ENCODE measurements at regions not wholly inside any gene's neighbourhood (a gene's known extent, or its start where the extent isn't known, plus 50 kb on each side); places are given as distances from the start of the nearest gene placed in this dataset.

DNA sequence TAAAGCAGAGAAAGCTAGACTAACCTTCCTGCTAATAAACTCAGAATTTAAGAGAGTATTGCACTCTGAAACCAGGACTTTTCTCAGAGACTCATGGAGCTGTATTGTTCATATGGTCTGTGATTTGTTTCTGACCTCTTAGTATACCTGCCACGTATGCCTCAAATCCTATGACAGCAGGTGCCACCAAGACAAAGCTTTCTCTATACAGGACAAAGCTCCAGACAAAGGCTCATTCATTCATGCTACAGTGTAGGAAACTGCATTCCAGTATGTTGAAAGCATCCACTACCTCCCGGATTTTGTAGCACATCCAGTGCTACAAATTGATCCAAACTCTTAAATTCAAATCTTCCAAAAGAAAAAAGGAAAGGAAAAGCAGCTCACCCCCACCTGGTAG, 178.3 kb downstream of the CHIC2 start:
- TF ChIP-seq, protein P1, sequence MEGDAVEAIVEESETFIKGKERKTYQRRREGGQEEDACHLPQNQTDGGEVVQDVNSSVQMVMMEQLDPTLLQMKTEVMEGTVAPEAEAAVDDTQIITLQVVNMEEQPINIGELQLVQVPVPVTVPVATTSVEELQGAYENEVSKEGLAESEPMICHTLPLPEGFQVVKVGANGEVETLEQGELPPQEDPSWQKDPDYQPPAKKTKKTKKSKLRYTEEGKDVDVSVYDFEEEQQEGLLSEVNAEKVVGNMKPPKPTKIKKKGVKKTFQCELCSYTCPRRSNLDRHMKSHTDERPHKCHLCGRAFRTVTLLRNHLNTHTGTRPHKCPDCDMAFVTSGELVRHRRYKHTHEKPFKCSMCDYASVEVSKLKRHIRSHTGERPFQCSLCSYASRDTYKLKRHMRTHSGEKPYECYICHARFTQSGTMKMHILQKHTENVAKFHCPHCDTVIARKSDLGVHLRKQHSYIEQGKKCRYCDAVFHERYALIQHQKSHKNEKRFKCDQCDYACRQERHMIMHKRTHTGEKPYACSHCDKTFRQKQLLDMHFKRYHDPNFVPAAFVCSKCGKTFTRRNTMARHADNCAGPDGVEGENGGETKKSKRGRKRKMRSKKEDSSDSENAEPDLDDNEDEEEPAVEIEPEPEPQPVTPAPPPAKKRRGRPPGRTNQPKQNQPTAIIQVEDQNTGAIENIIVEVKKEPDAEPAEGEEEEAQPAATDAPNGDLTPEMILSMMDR (tag by site-specific recombination; IDR thresholded peaks at IDR 0.05) = no peak
- TF ChIP-seq ZNF48 (tag by site-specific recombination; IDR thresholded peaks at IDR 0.05) = no peak
- no peak for TF ChIP-seq HOXD13 (CRISPR knock-in tag; IDR thresholded peaks at IDR 0.05; ENCODE audit: borderline replicate concordance)
- TF ChIP-seq ZNF324 (tag by site-specific recombination; IDR thresholded peaks at IDR 0.05) = no peak
- TF ChIP-seq ZNF223 (tag by site-specific recombination; IDR thresholded peaks at IDR 0.05) = no peak
- no peak for TF ChIP-seq ZNF654 (tag by site-specific recombination; IDR thresholded peaks at IDR 0.05; ENCODE audit: low read depth)
- TF ChIP-seq, protein P2, sequence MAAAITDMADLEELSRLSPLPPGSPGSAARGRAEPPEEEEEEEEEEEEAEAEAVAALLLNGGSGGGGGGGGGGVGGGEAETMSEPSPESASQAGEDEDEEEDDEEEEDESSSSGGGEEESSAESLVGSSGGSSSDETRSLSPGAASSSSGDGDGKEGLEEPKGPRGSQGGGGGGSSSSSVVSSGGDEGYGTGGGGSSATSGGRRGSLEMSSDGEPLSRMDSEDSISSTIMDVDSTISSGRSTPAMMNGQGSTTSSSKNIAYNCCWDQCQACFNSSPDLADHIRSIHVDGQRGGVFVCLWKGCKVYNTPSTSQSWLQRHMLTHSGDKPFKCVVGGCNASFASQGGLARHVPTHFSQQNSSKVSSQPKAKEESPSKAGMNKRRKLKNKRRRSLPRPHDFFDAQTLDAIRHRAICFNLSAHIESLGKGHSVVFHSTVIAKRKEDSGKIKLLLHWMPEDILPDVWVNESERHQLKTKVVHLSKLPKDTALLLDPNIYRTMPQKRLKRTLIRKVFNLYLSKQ (tag by site-specific recombination; IDR thresholded peaks at IDR 0.05; ENCODE audit: borderline replicate concordance) = no peak
